Gastrocnemius medialis (tissue), 4 donors: ENCODE measurements at regions not wholly inside any gene's neighbourhood (a gene's known extent, or its start where the extent isn't known, plus 50 kb on each side); places are given as distances from the start of the nearest gene placed in this dataset.

ENCODE experiments used
- POLR2A ChIP-seq, 2 donors: fragments of 450-650 bp; IDR thresholded peaks; one replicate each; pipeline ENCODE4 v1.6.1; 2017; ENCODE audit warnings: antibody characterized with exemption in 2 of 2, mild to moderate bottlenecking in 2 of 2, moderate library complexity in 2 of 2
- TF ChIP-seq, protein P1 (sequence below), 5 experiments: fragments of 450-650 bp in 3 of 5; fragments of 200-600 bp in 2 of 5; sonication (generic) in 2 of 5; IDR thresholded peaks in 4 of 5; conservative IDR thresholded peaks in 1 of 5; 1 replicate in 4 of 5; 2 replicates in 1 of 5; pipeline ENCODE4 v1.5.1; 2016 to 2019; ENCODE audit warnings: antibody characterized with exemption in 5 of 5, mild to moderate bottlenecking in 3 of 5, moderate library complexity in 3 of 5

DNA sequence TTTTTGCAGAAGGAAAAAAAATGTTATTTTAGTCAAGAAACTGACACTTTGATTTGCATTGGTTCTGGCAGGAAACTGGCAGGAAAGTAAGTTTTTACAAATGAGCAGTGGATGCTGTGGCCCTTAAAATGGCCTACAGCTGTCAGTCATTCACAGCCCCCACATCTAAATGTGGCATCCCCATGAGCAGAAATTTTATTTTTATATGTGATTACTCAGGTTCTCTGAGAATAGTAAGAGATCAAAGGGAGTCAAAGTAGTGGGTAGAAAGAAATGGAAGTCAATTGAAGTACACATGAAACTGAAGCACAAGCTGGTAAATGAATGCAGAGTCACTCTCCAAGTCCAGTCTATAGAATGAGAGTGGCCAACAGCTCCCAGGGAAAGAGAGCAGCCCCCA, 80.3 kb downstream of the ENC1 start:
- TF ChIP-seq, protein P1, sequence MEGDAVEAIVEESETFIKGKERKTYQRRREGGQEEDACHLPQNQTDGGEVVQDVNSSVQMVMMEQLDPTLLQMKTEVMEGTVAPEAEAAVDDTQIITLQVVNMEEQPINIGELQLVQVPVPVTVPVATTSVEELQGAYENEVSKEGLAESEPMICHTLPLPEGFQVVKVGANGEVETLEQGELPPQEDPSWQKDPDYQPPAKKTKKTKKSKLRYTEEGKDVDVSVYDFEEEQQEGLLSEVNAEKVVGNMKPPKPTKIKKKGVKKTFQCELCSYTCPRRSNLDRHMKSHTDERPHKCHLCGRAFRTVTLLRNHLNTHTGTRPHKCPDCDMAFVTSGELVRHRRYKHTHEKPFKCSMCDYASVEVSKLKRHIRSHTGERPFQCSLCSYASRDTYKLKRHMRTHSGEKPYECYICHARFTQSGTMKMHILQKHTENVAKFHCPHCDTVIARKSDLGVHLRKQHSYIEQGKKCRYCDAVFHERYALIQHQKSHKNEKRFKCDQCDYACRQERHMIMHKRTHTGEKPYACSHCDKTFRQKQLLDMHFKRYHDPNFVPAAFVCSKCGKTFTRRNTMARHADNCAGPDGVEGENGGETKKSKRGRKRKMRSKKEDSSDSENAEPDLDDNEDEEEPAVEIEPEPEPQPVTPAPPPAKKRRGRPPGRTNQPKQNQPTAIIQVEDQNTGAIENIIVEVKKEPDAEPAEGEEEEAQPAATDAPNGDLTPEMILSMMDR (IDR thresholded peaks at IDR 0.05 in 4 of 5, conservative IDR thresholded peaks at IDR 0.05 in 1 of 5), result no peak
- TF ChIP-seq POLR2A (IDR thresholded peaks at IDR 0.05), result no peak
